Neural crest cell (in vitro differentiated cells): ENCODE measurements at regions not wholly inside any gene's neighbourhood (a gene's known extent, or its start where the extent isn't known, plus 50 kb on each side); places are given as distances from the start of the nearest gene placed in this dataset.

ENCODE experiments used
- DNase-seq: peaks from one replicate; pipeline ENCODE4 v3.0.0; 2021; ENCODE audit warnings: low read depth, mixed read lengths, low spot score
- H3K27ac Mint-ChIP-seq: one replicate; pipeline ENCODE4 v1.8.0; 2021; ENCODE audit warnings: mild to moderate bottlenecking, mixed read lengths; ENCODE audit not compliant: unreplicated experiment
- H3K27me3 Mint-ChIP-seq: 2 replicates; pipeline ENCODE4 v1.8.0; 2021; ENCODE audit warnings: low read depth, mild to moderate bottlenecking, mixed read lengths
- H3K36me3 Mint-ChIP-seq: 2 replicates; pipeline ENCODE4 v1.8.0; 2021; ENCODE audit warnings: low read depth, mild to moderate bottlenecking, mixed read lengths
- H3K4me1 Mint-ChIP-seq: 2 replicates; pipeline ENCODE4 v1.8.0; 2021; ENCODE audit warnings: mixed read lengths
- H3K4me3 Mint-ChIP-seq: one replicate; pipeline ENCODE4 v1.8.0; 2021; ENCODE audit warnings: mild to moderate bottlenecking, mixed read lengths
- H3K9me3 Mint-ChIP-seq: 2 replicates; pipeline ENCODE4 v1.8.0; 2021; ENCODE audit warnings: mixed read lengths
- CTCF ChIP-seq: fragments of 200-600 bp; sonication (generic); conservative IDR thresholded peaks from 2 replicates; pipeline ENCODE4 v1.5.0; 2021; ENCODE audit warnings: antibody characterized with exemption, mild to moderate bottlenecking

- H3K27me3 Mint-ChIP-seq: no peaks in the 10 kb centered on the region
- no peaks in the 10 kb centered on the region for H3K9me3 Mint-ChIP-seq
- peaks cover 18% of the 10 kb centered on the region for H3K4me1 Mint-ChIP-seq
- H3K36me3 Mint-ChIP-seq: no peaks in the 10 kb centered on the region
- no peak overlapping the region for H3K27ac Mint-ChIP-seq
- no peak overlapping the region for H3K4me3 Mint-ChIP-seq
- no peak for DNase-seq
- TF ChIP-seq CTCF: no peak
These were observed 647.8 kb upstream of the CCDC54 start for GRCh38 chr3:106729481-106729880.

GRCh38 chr3:106731230-106731629 lies 646.0 kb upstream of the CCDC54 start:
- no peaks in the 10 kb centered on the region for H3K36me3 Mint-ChIP-seq
- H3K4me1 Mint-ChIP-seq: peaks cover 13% of the 10 kb centered on the region
- no peak overlapping the region for H3K4me3 Mint-ChIP-seq
- peaks cover 8% of the 10 kb centered on the region for H3K9me3 Mint-ChIP-seq
- no peak for TF ChIP-seq CTCF
- DNase-seq: no peak
- H3K27ac Mint-ChIP-seq: no peak overlapping the region
- H3K27me3 Mint-ChIP-seq: no peaks in the 10 kb centered on the region

GRCh38 chr3:106734712-106735111 lies 642.5 kb upstream of the CCDC54 start:
- no peak for DNase-seq
- H3K36me3 Mint-ChIP-seq: no peaks in the 10 kb centered on the region
- H3K27ac Mint-ChIP-seq: no peak overlapping the region
- no peak for TF ChIP-seq CTCF
- H3K4me3 Mint-ChIP-seq: no peak overlapping the region
- H3K4me1 Mint-ChIP-seq: no peaks in the 10 kb centered on the region
- H3K9me3 Mint-ChIP-seq: peaks cover 8% of the 10 kb centered on the region
- no peaks in the 10 kb centered on the region for H3K27me3 Mint-ChIP-seq

GRCh38 chr3:106737265-106737664 lies 640.0 kb upstream of the CCDC54 start:
- Mint-ChIP-seq H3K9me3 (peaks cover 8% of the 10 kb centered on the region), H3K36me3 (no peaks in the 10 kb centered on the region), H3K4me1 (no peaks in the 10 kb centered on the region), H3K27me3 (no peaks in the 10 kb centered on the region), H3K4me3 (no peak overlapping the region), H3K27ac (no peak overlapping the region)
- TF ChIP-seq CTCF: no peak
- DNase-seq: no peak

- Mint-ChIP-seq H3K4me1 (no peaks in the 10 kb centered on the region), H3K4me3 (no peak overlapping the region), H3K27me3 (no peaks in the 10 kb centered on the region), H3K9me3 (peaks cover 7% of the 10 kb centered on the region), H3K27ac (no peak overlapping the region), H3K36me3 (no peaks in the 10 kb centered on the region)
- DNase-seq: no peak
- no peak for TF ChIP-seq CTCF
These were observed 637.1 kb upstream of the CCDC54 start for GRCh38 chr3:106740116-106740515.
